ENCODE measurements at regions not wholly inside any gene's neighbourhood (a gene's known extent, or its start where the extent isn't known, plus 50 kb on each side); places are given as distances from the start of the nearest gene placed in this dataset.
"Not testable (repeated sequence)": the region's sequence is repeated elsewhere in the genome, so short reads cannot be mapped to it uniquely, and the experiment has no call there.

GRCh38 chr5:1610526-1610925 is 86.8 kb upstream of the LPCAT1 start:
- intact Hi-C loops (cut with DNase I); DNase-seq: not testable (repeated sequence)

- DNase-seq; intact Hi-C loops (cut with DNase I): not testable (repeated sequence)
These were observed 85.4 kb upstream of the LPCAT1 start for GRCh38 chr5:1609111-1609510.

GRCh38 chr5:1608336-1608735 is 84.6 kb upstream of the LPCAT1 start:
- DNase-seq; intact Hi-C loops (cut with DNase I): not testable (repeated sequence)

GRCh38 chr5:1606951-1607350 is 83.2 kb upstream of the LPCAT1 start:
- intact Hi-C loops (cut with DNase I); DNase-seq: not testable (repeated sequence)

- intact Hi-C loops (cut with DNase I), result not testable (repeated sequence)
- DNase-seq, result peak in 1 of 10 donors; percentile 38
These were observed 80.2 kb upstream of the LPCAT1 start for GRCh38 chr5:1603916-1604315.

- intact Hi-C loops (cut with DNase I); DNase-seq: not testable (repeated sequence)
These were observed 77.8 kb upstream of the LPCAT1 start for GRCh38 chr5:1601565-1601964.

- DNase-seq; intact Hi-C loops (cut with DNase I): not testable (repeated sequence)
These were observed 75.4 kb upstream of the LPCAT1 start for GRCh38 chr5:1598950-1599737.

GRCh38 chr5:1597093-1597473 is 73.3 kb upstream of the LPCAT1 start:
- DNase-seq; intact Hi-C loops (cut with DNase I): not testable (repeated sequence)

GRCh38 chr5:1596462-1597092 is 72.8 kb upstream of the LPCAT1 start:
- DNase-seq; intact Hi-C loops (cut with DNase I): not testable (repeated sequence)

- DNase-seq, result peak in 9 of 10 donors; percentile 52 to 95 (median 79)
- intact Hi-C loops (cut with DNase I), result no loop called here
These were observed 70.8 kb upstream of the LPCAT1 start for GRCh38 chr5:1594357-1595106.

GRCh38 chr5:1593903-1594356 is 70.2 kb upstream of the LPCAT1 start:
- intact Hi-C loops (cut with DNase I), result no loop called here
- peak in 1 of 10 donors; percentile 83 for DNase-seq

GRCh38 chr5:1588071-1588694 is 64.4 kb upstream of the LPCAT1 start:
- intact Hi-C loops (cut with DNase I), result not testable (repeated sequence)
- DNase-seq, result peak in 2 of 10 donors; percentile 75 to 82

GRCh38 chr5:1583081-1583875 is 59.5 kb upstream of the LPCAT1 start:
- intact Hi-C loops (cut with DNase I); DNase-seq: not testable (repeated sequence)

- intact Hi-C loops (cut with DNase I); DNase-seq: not testable (repeated sequence)
These were observed 55.6 kb upstream of the LPCAT1 start for GRCh38 chr5:1579389-1579788.

- intact Hi-C loops (cut with DNase I), result not testable (repeated sequence)
- peak in 2 of 10 donors; percentile 42 to 57 for DNase-seq
These were observed 53.1 kb upstream of the LPCAT1 start for GRCh38 chr5:1576851-1577250.

- intact Hi-C loops (cut with DNase I), result not testable (repeated sequence)
- DNase-seq, result peak in 2 of 10 donors; percentile 67 to 69
These were observed 52.4 kb upstream of the LPCAT1 start for GRCh38 chr5:1575991-1576714.

- intact Hi-C loops (cut with DNase I); DNase-seq: not testable (repeated sequence)
These were observed 51.7 kb upstream of the LPCAT1 start for GRCh38 chr5:1575491-1575890.

GRCh38 chr5:1574023-1574318 is 50.2 kb upstream of the LPCAT1 start:
- DNase-seq; intact Hi-C loops (cut with DNase I): not testable (repeated sequence)
